HG02623 (cell line): ENCODE measurements at regions not wholly inside any gene's neighbourhood (a gene's known extent, or its start where the extent isn't known, plus 50 kb on each side); places are given as distances from the start of the nearest gene placed in this dataset.

Experiments
- ATAC-seq: cut with Tn5 transposase; IDR thresholded peaks from one replicate; pipeline ENCODE4 v1.9.1; 2021; ENCODE audit warnings: moderate library complexity; ENCODE audit not compliant: unreplicated experiment

- ATAC-seq: no peak
These were observed 451.3 kb upstream of the AGTR1 start for GRCh38 chr3:148246291-148246923.

GRCh38 chr3:148253713-148254112, 444.0 kb upstream of the AGTR1 start:
- ATAC-seq: no peak

- ATAC-seq: no peak
These were observed 443.3 kb upstream of the AGTR1 start for GRCh38 chr3:148254402-148254801.

GRCh38 chr3:148255981-148256969, 441.4 kb upstream of the AGTR1 start:
- ATAC-seq: no peak

GRCh38 chr3:148262980-148263379, 434.7 kb upstream of the AGTR1 start:
- no peak for ATAC-seq

GRCh38 chr3:148265841-148266240, 431.9 kb upstream of the AGTR1 start:
- no peak for ATAC-seq

GRCh38 chr3:148266341-148266740, 431.4 kb upstream of the AGTR1 start:
- no peak for ATAC-seq

GRCh38 chr3:148269816-148270215, 427.9 kb upstream of the AGTR1 start:
- no peak for ATAC-seq

GRCh38 chr3:148280623-148281242, 417.0 kb upstream of the AGTR1 start:
- ATAC-seq: no peak

- ATAC-seq: no peak
These were observed 408.5 kb upstream of the AGTR1 start for GRCh38 chr3:148289159-148289558.

GRCh38 chr3:148297013-148297412, 400.7 kb upstream of the AGTR1 start:
- ATAC-seq: no peak

GRCh38 chr3:148307443-148307843, 390.3 kb upstream of the AGTR1 start:
- ATAC-seq: peak; percentile 44

GRCh38 chr3:148309390-148310035, 388.2 kb upstream of the AGTR1 start:
- ATAC-seq: peak; percentile 80

- no peak for ATAC-seq
These were observed 381.9 kb upstream of the AGTR1 start for GRCh38 chr3:148315756-148316155.

GRCh38 chr3:148318240-148318639, 379.5 kb upstream of the AGTR1 start:
- no peak for ATAC-seq

GRCh38 chr3:148319161-148319915, 378.4 kb upstream of the AGTR1 start:
- peak; percentile 93 for ATAC-seq

- no peak for ATAC-seq
These were observed 377.7 kb upstream of the AGTR1 start for GRCh38 chr3:148319960-148320359.

- no peak for ATAC-seq
These were observed 368.0 kb upstream of the AGTR1 start for GRCh38 chr3:148329481-148330235.

GRCh38 chr3:148330542-148330941, 367.2 kb upstream of the AGTR1 start:
- ATAC-seq: no peak
